SK-N-SH (cell line): ENCODE measurements at regions not wholly inside any gene's neighbourhood (a gene's known extent, or its start where the extent isn't known, plus 50 kb on each side); places are given as distances from the start of the nearest gene placed in this dataset.

ENCODE experiments used
- CTCF ChIA-PET: fragments of 300-600, 350-600 bp; formaldehyde crosslinking; extraction: SDS; loops from one replicate; lab custom pipeline; 2021; lab: Yijun Ruan, JAX
- POLR2A ChIA-PET: fragments of 350-600 bp; sonication (Branson Sonifier 250); formaldehyde crosslinking; extraction: SDS; loops from one replicate; lab custom pipeline; 2020; ENCODE audit warnings: antibody characterized with exemption, inconsistent platforms; lab: Yijun Ruan, JAX
- DNase-seq: peaks from one replicate; pipeline ENCODE4 v3.0.0; 2012
- H2AFZ ChIP-seq: fragments of 200-600 bp; sonication (generic); 2 replicates; pipeline ENCODE4 v1.8.1; 2016; ENCODE audit warnings: antibody characterized with exemption, mild to moderate bottlenecking, low read depth
- H3F3A ChIP-seq: fragments of 200-600 bp; sonication (generic); replicated peaks from 2 replicates; pipeline ENCODE3; 2016; ENCODE audit warnings: antibody characterized with exemption, mild to moderate bottlenecking; ENCODE audit not compliant: insufficient read depth
- H3K27ac ChIP-seq, 2 experiments: fragments of 200-500 bp in 1 of 2; fragments of 200-600 bp in 1 of 2; sonication (Bioruptor generic) in 1 of 2; sonication (generic), shearing (Covaris generic) in 1 of 2; 2 replicates each; pipeline versions ENCODE4 v1.5.1 to v1.6.1; 2014 to 2016; ENCODE audit warnings: low read depth in 2 of 2, inconsistent platforms in 1 of 2, low read length in 1 of 2, mild to moderate bottlenecking in 1 of 2, mixed read lengths in 1 of 2
- H3K27me3 ChIP-seq: fragments of 200-600 bp; sonication (generic), shearing (Covaris generic); 2 replicates; pipeline ENCODE4 v1.6.1; 2016; ENCODE audit warnings: mixed run types; ENCODE audit not compliant: insufficient read depth
- H3K36me3 ChIP-seq, 2 experiments: fragments of 200-500 bp in 1 of 2; fragments of 200-600 bp in 1 of 2; sonication (Bioruptor generic) in 1 of 2; sonication (generic) in 1 of 2; replicated peaks in 1 of 2; 2 replicates each; pipeline versions ENCODE3 to v1.5.1; 2014 to 2016; ENCODE audit warnings: low read length in 1 of 2, mild to moderate bottlenecking in 1 of 2; ENCODE audit not compliant: insufficient read depth in 2 of 2, control insufficient read depth in 1 of 2
- H3K4me1 ChIP-seq, 2 experiments: fragments of 200-500 bp in 1 of 2; fragments of 200-600 bp in 1 of 2; sonication (Bioruptor generic) in 1 of 2; sonication (generic), shearing (Covaris generic) in 1 of 2; 2 replicates each; pipeline versions ENCODE4 v1.5.1 to v1.6.1; 2014 to 2016; ENCODE audit warnings: low read depth in 1 of 2, low read length in 1 of 2, mixed run types in 1 of 2; ENCODE audit not compliant: insufficient read depth in 2 of 2, control insufficient read depth in 1 of 2
- H3K4me2 ChIP-seq: fragments of 200-600 bp; sonication (generic), shearing (Covaris generic); 2 replicates; pipeline ENCODE4 v1.6.1; 2017; ENCODE audit warnings: mixed run types
- H3K4me3 ChIP-seq, 2 experiments: fragments of 200-500 bp in 1 of 2; fragments of 200-600 bp in 1 of 2; sonication (Bioruptor generic) in 1 of 2; sonication (generic), shearing (Covaris generic) in 1 of 2; 2 replicates each; pipeline versions ENCODE4 v1.5.1 to v1.8.1; 2014 to 2016; ENCODE audit warnings: low read depth in 2 of 2, inconsistent platforms in 1 of 2, low read length in 1 of 2, mild to moderate bottlenecking in 1 of 2, mixed read lengths in 1 of 2, moderate library complexity in 1 of 2
- H3K79me2 ChIP-seq: fragments of 200-600 bp; sonication (generic); 2 replicates; pipeline ENCODE4 v1.8.1; 2017; ENCODE audit warnings: mild to moderate bottlenecking; ENCODE audit not compliant: insufficient read depth
- H3K9ac ChIP-seq: fragments of 200-600 bp; sonication (generic); 2 replicates; pipeline ENCODE4 v1.6.1; 2017; ENCODE audit warnings: mixed run types
- H3K9me2 ChIP-seq: fragments of 200-600 bp; sonication (generic); 2 replicates; pipeline ENCODE4 v1.6.1; 2017; ENCODE audit warnings: mixed run types
- H3K9me3 ChIP-seq: fragments of 200-600 bp; sonication (generic); 2 replicates; pipeline ENCODE4 v1.6.1; 2017; ENCODE audit warnings: mixed run types, mild to moderate bottlenecking, moderate library complexity
- H4K20me1 ChIP-seq: fragments of 200-600 bp; sonication (generic); 2 replicates; pipeline ENCODE4 v1.6.1; 2017; ENCODE audit warnings: mild to moderate bottlenecking, mixed run types; ENCODE audit not compliant: insufficient read depth
- CHD2 ChIP-seq: fragments of 150-350 bp; IDR thresholded peaks from 2 replicates; pipeline ENCODE4 v1.6.1; 2018; ENCODE audit warnings: low read length; ENCODE audit not compliant: partially characterized antibody
- EZH2phosphoT487 ChIP-seq: fragments of 200-600 bp; sonication (generic); IDR thresholded peaks from 2 replicates; pipeline ENCODE4 v1.6.1; 2017; ENCODE audit warnings: low read depth, mixed run types, mild to moderate bottlenecking, antibody characterized with exemption, moderate library complexity, borderline replicate concordance
- FOSL2 ChIP-seq: IDR thresholded peaks from 2 replicates; pipeline ENCODE4 v1.4.0; 2012; ENCODE audit warnings: low read depth, mild to moderate bottlenecking, moderate library complexity, borderline replicate concordance
- FOXJ3 ChIP-seq: sonication (generic); formaldehyde crosslinking; IDR thresholded peaks from 2 replicates; pipeline ENCODE4 v1.5.1; 2020; ENCODE audit warnings: mild to moderate bottlenecking, missing genetic modification reagents
- FOXM1 ChIP-seq: IDR thresholded peaks from 2 replicates; pipeline ENCODE4 v1.4.0; 2012; ENCODE audit warnings: low read depth, mild to moderate bottlenecking
- IRF3 ChIP-seq: fragments of 150-350 bp; IDR thresholded peaks from 2 replicates; pipeline ENCODE4 v1.6.1; 2016; ENCODE audit warnings: mild to moderate bottlenecking, low read depth, low read length
- MXI1 ChIP-seq: IDR thresholded peaks from 2 replicates; pipeline ENCODE4 v1.6.1; 2012; ENCODE audit warnings: mild to moderate bottlenecking, low read depth, low read length, improper control_type of control experiment
- NFIC ChIP-seq: IDR thresholded peaks from 2 replicates; pipeline ENCODE4 v1.4.0; 2012; ENCODE audit warnings: borderline replicate concordance
- RAD21 ChIP-seq: IDR thresholded peaks from 2 replicates; pipeline ENCODE4 v1.6.1; 2012; ENCODE audit warnings: mild to moderate bottlenecking, low read length
- RXRA ChIP-seq: IDR thresholded peaks from 2 replicates; pipeline ENCODE4 v1.4.0; 2012; ENCODE audit warnings: low read depth, mild to moderate bottlenecking, borderline replicate concordance
- SIN3A ChIP-seq: IDR thresholded peaks from 2 replicates; pipeline ENCODE4 v1.6.1; 2012; ENCODE audit warnings: low read depth, mild to moderate bottlenecking, low read length, moderate library complexity, borderline replicate concordance
- TCF12 ChIP-seq: IDR thresholded peaks from 2 replicates; pipeline ENCODE4 v1.4.0; 2012
- USF1 ChIP-seq: IDR thresholded peaks from 2 replicates; pipeline ENCODE4 v1.4.0; 2012; ENCODE audit warnings: low read depth, borderline replicate concordance
- WGBS: methylation state at CpG from one replicate; pipeline ENCODE4 v1.1.6; 2017; ENCODE audit warnings: low lambda C conversion rate; 5-methylcytosine and 5-hydroxymethylcytosine counted together
- TF ChIP-seq, protein P1 (sequence below): fragments of 200-600 bp; sonication (generic); IDR thresholded peaks from 2 replicates; pipeline ENCODE4 v1.6.1; 2017; ENCODE audit warnings: antibody characterized with exemption, mild to moderate bottlenecking, moderate library complexity
- TF ChIP-seq, protein P2 (sequence below): fragments of 150-350 bp; IDR thresholded peaks from 2 replicates; pipeline ENCODE4 v1.6.1; 2017; ENCODE audit warnings: antibody characterized with exemption, low read length, low read depth, borderline replicate concordance
- TF ChIP-seq, protein P3 (sequence below): IDR thresholded peaks from 2 replicates; pipeline ENCODE4 v1.4.0; 2012; ENCODE audit warnings: low read depth

- no peaks in the 10 kb centered on the region for H3K36me3 ChIP-seq
- H3K27ac ChIP-seq: no peak overlapping the region
- H3K9me3 ChIP-seq: no peaks in the 10 kb centered on the region
- H2AFZ ChIP-seq: no peak overlapping the region
- H3K4me1 ChIP-seq: no peaks in the 10 kb centered on the region; a peak in 1 of 4 replicates
- TF ChIP-seq EZH2phosphoT487 (no peak), FOXM1 (no peak), SIN3A (no peak), FOSL2 (no peak), RXRA (no peak), USF1 (no peak), FOXJ3 (CRISPR knock-in tag) (no peak), CHD2 (no peak), NFIC (no peak), TCF12 (no peak), IRF3 (no peak), MXI1 (no peak), RAD21 (no peak)
- TF ChIP-seq, protein P1, sequence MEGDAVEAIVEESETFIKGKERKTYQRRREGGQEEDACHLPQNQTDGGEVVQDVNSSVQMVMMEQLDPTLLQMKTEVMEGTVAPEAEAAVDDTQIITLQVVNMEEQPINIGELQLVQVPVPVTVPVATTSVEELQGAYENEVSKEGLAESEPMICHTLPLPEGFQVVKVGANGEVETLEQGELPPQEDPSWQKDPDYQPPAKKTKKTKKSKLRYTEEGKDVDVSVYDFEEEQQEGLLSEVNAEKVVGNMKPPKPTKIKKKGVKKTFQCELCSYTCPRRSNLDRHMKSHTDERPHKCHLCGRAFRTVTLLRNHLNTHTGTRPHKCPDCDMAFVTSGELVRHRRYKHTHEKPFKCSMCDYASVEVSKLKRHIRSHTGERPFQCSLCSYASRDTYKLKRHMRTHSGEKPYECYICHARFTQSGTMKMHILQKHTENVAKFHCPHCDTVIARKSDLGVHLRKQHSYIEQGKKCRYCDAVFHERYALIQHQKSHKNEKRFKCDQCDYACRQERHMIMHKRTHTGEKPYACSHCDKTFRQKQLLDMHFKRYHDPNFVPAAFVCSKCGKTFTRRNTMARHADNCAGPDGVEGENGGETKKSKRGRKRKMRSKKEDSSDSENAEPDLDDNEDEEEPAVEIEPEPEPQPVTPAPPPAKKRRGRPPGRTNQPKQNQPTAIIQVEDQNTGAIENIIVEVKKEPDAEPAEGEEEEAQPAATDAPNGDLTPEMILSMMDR: no peak
- TF ChIP-seq, protein P2, sequence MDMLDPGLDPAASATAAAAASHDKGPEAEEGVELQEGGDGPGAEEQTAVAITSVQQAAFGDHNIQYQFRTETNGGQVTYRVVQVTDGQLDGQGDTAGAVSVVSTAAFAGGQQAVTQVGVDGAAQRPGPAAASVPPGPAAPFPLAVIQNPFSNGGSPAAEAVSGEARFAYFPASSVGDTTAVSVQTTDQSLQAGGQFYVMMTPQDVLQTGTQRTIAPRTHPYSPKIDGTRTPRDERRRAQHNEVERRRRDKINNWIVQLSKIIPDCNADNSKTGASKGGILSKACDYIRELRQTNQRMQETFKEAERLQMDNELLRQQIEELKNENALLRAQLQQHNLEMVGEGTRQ: no peak
- TF ChIP-seq, protein P3, sequence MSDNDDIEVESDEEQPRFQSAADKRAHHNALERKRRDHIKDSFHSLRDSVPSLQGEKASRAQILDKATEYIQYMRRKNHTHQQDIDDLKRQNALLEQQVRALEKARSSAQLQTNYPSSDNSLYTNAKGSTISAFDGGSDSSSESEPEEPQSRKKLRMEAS: no peak
- no peaks in the 10 kb centered on the region for H3K9me2 ChIP-seq
- POLR2A ChIA-PET: no interaction called here
- DNase-seq: no peak
- no peak overlapping the region for H3K4me2 ChIP-seq
- CTCF ChIA-PET: no interaction called here
- no peaks in the 10 kb centered on the region for H4K20me1 ChIP-seq
- H3F3A ChIP-seq: no peaks in the 10 kb centered on the region
- no peaks in the 10 kb centered on the region for H3K79me2 ChIP-seq
- no peaks in the 10 kb centered on the region for H3K27me3 ChIP-seq
- 4% methylated on average over 1 of the region's 1 CpG for WGBS
- H3K9ac ChIP-seq: no peak overlapping the region
- H3K4me3 ChIP-seq: no peak overlapping the region
Measured at GRCh38 chr13:37950016-37950415, 80.4 kb upstream of the TRPC4 start.
